K562 (cell line): ENCODE measurements at regions not wholly inside any gene's neighbourhood (a gene's known extent, or its start where the extent isn't known, plus 50 kb on each side); places are given as distances from the start of the nearest gene placed in this dataset.
A peak's percentile ranks its signal among the peaks of the same experiment; 100 is the strongest.

ENCODE experiments used
- ARID2 ChIP-seq: fragments of 450-650 bp; IDR thresholded peaks from 2 replicates; pipeline ENCODE4 v1.6.1; 2017; ENCODE audit warnings: antibody characterized with exemption, mild to moderate bottlenecking
- GTF2A2 ChIP-seq: IDR thresholded peaks from 2 replicates; pipeline ENCODE4 v1.6.1; 2016; ENCODE audit warnings: mild to moderate bottlenecking, missing genetic modification characterization, missing compliant biosample characterization
- KHSRP ChIP-seq: fragments of 450-650 bp; IDR thresholded peaks from 2 replicates; pipeline ENCODE4 v1.6.1; 2017
- NCOA2 ChIP-seq, 2 experiments: fragments of 450-650 bp; IDR thresholded peaks; 2 replicates each; pipeline ENCODE4 v1.6.1; 2018; ENCODE audit warnings: mild to moderate bottlenecking in 2 of 2, moderate library complexity in 1 of 2; ENCODE audit not compliant: partially characterized antibody in 2 of 2
- OTX1 ChIP-seq: fragments of 450-650 bp; formaldehyde crosslinking; IDR thresholded peaks from 2 replicates; pipeline ENCODE4 v1.4.0; 2022; ENCODE audit warnings: mild to moderate bottlenecking
- RBBP5 ChIP-seq: fragments of 200-600 bp; sonication (generic); IDR thresholded peaks from 2 replicates; pipeline ENCODE4 v1.6.1; 2012; ENCODE audit warnings: borderline replicate concordance, mild to moderate bottlenecking, low read length, control low read depth, inconsistent platforms; ENCODE audit not compliant: insufficient read depth, poor library complexity, severe bottlenecking
- SMARCA4 ChIP-seq: fragments of 450-650 bp; IDR thresholded peaks from 2 replicates; pipeline ENCODE4 v1.6.1; 2016
- SP2 ChIP-seq: IDR thresholded peaks from 2 replicates; pipeline ENCODE4 v1.6.1; 2011; ENCODE audit warnings: mild to moderate bottlenecking, low read depth, low read length, moderate library complexity; ENCODE audit not compliant: poor library complexity, severe bottlenecking; ENCODE audit errors: extremely low read depth
- ZNF232 ChIP-seq: sonication (generic); formaldehyde crosslinking; IDR thresholded peaks from 2 replicates; pipeline ENCODE4 v1.8.0; 2022; ENCODE audit warnings: mild to moderate bottlenecking, missing genetic modification reagents
- ZNF668 ChIP-seq: fragments of 250-450 bp; sonication (Bioruptor Pico); IDR thresholded peaks from 2 replicates; pipeline ENCODE4 v1.8.0; 2022; ENCODE audit warnings: mild to moderate bottlenecking, inconsistent platforms
- TF ChIP-seq, protein P1 (sequence below): fragments of 450-650 bp; IDR thresholded peaks from 2 replicates; pipeline ENCODE4 v1.6.1; 2016; ENCODE audit warnings: mild to moderate bottlenecking
- TF ChIP-seq, protein P2 (sequence below), 3 experiments: fragments of 200-800 bp in 1 of 3; fragments of 250-450 bp in 1 of 3; fragments of 450-650 bp in 1 of 3; sonication (Bioruptor Pico) in 1 of 3; sonication (Bioruptor generic) in 1 of 3; formaldehyde crosslinking in 1 of 3; IDR thresholded peaks; 2 replicates each; pipeline versions ENCODE4 v1.6.1 to v1.8.0; 2016 to 2022; ENCODE audit warnings: mild to moderate bottlenecking in 2 of 3, missing genetic modification characterization in 2 of 3, missing compliant biosample characterization in 1 of 3, moderate library complexity in 1 of 3
- TF ChIP-seq, protein P3 (sequence below): fragments of 250-450 bp; sonication (Bioruptor Pico); IDR thresholded peaks from 2 replicates; pipeline ENCODE4 v1.4.0; 2020; ENCODE audit warnings: mild to moderate bottlenecking, moderate library complexity
- TF ChIP-seq, protein P4 (sequence below), 3 experiments: IDR thresholded peaks in 2 of 3; conservative IDR thresholded peaks in 1 of 3; 2 replicates each; pipeline ENCODE4 v1.5.1; 2011 to 2012; ENCODE audit warnings: low read length in 3 of 3, mild to moderate bottlenecking in 3 of 3, control low read depth in 2 of 3, improper control_type of control experiment in 1 of 3, inconsistent platforms in 1 of 3, low read depth in 1 of 3, mixed read lengths in 1 of 3, moderate library complexity in 1 of 3; ENCODE audit not compliant: insufficient read depth in 2 of 3

DNA sequence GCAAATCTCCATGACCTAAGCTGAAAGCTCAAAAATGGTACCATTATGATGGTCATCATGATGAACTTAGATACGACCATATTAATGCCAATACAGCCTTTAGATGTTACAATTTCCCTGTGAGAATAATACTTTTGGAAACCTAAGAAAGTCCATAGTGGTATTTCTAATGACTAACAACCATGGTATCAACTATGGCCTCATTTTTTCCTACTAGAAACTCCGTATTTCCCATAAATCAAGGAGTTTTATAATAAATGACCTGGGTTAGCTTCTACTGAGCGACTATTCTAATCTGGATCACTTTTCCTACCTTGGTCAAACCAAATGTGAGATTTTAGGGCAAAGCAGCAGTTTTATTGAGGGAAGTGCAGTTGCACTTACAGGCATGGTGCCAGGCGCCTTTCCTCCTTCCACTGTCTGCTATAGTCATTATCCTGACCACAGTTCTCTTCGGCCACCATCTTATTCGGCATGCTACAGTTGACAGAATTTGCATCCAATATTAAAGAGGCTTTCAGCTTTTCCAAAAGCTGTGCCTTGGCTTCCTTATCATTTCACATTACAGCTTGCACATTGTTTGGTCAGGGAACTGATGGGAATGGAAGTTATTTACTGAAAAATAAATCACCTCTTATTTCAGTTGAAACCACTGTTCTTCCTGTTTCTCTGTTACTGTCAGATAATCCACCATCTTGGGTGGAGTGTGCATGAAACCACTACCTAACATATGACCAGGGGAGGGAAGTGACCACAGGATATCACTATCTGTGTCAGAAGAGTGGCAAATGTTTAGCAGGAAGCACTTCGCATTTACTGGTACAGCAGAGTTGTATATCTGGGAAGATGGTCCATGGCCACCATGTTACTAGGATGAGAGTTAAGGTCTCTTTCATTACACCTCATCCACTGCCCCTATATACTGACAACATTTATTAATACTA, 74.5 kb upstream of the PICALM start (continued):
- TF ChIP-seq NCOA2 (IDR thresholded peaks at IDR 0.05; ENCODE audit: partially characterized antibody in 2 of 2) = peak in 1 of 2 experiments; percentile 55
- no peak for TF ChIP-seq ZNF232
- peak; percentile 93 for TF ChIP-seq SMARCA4
- TF ChIP-seq ZNF668 (CRISPR knock-in tag) = peak; percentile 71; the same call in 1 of the 2 replicates
- TF ChIP-seq, protein P1, sequence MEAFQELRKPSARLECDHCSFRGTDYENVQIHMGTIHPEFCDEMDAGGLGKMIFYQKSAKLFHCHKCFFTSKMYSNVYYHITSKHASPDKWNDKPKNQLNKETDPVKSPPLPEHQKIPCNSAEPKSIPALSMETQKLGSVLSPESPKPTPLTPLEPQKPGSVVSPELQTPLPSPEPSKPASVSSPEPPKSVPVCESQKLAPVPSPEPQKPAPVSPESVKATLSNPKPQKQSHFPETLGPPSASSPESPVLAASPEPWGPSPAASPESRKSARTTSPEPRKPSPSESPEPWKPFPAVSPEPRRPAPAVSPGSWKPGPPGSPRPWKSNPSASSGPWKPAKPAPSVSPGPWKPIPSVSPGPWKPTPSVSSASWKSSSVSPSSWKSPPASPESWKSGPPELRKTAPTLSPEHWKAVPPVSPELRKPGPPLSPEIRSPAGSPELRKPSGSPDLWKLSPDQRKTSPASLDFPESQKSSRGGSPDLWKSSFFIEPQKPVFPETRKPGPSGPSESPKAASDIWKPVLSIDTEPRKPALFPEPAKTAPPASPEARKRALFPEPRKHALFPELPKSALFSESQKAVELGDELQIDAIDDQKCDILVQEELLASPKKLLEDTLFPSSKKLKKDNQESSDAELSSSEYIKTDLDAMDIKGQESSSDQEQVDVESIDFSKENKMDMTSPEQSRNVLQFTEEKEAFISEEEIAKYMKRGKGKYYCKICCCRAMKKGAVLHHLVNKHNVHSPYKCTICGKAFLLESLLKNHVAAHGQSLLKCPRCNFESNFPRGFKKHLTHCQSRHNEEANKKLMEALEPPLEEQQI = no peak; the same call in 1 of the 2 replicates
- TF ChIP-seq KHSRP = 0 out of 2 replicates have a peak, but pooled peaks have one; percentile 14
- TF ChIP-seq ARID2 = no peak
- TF ChIP-seq, protein P2, sequence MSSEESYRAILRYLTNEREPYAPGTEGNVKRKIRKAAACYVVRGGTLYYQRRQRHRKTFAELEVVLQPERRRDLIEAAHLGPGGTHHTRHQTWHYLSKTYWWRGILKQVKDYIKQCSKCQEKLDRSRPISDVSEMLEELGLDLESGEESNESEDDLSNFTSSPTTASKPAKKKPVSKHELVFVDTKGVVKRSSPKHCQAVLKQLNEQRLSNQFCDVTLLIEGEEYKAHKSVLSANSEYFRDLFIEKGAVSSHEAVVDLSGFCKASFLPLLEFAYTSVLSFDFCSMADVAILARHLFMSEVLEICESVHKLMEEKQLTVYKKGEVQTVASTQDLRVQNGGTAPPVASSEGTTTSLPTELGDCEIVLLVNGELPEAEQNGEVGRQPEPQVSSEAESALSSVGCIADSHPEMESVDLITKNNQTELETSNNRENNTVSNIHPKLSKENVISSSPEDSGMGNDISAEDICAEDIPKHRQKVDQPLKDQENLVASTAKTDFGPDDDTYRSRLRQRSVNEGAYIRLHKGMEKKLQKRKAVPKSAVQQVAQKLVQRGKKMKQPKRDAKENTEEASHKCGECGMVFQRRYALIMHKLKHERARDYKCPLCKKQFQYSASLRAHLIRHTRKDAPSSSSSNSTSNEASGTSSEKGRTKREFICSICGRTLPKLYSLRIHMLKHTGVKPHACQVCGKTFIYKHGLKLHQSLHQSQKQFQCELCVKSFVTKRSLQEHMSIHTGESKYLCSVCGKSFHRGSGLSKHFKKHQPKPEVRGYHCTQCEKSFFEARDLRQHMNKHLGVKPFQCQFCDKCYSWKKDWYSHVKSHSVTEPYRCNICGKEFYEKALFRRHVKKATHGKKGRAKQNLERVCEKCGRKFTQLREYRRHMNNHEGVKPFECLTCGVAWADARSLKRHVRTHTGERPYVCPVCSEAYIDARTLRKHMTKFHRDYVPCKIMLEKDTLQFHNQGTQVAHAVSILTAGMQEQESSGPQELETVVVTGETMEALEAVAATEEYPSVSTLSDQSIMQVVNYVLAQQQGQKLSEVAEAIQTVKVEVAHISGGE (CRISPR knock-in tag; IDR thresholded peaks at IDR 0.05) = peak in 1 of 3 experiments; percentile 73; a peak in 1 of 6 replicates
- TF ChIP-seq SP2 = no peak
- TF ChIP-seq RBBP5 = peak; percentile 14
- no peak for TF ChIP-seq OTX1
- TF ChIP-seq, protein P3, sequence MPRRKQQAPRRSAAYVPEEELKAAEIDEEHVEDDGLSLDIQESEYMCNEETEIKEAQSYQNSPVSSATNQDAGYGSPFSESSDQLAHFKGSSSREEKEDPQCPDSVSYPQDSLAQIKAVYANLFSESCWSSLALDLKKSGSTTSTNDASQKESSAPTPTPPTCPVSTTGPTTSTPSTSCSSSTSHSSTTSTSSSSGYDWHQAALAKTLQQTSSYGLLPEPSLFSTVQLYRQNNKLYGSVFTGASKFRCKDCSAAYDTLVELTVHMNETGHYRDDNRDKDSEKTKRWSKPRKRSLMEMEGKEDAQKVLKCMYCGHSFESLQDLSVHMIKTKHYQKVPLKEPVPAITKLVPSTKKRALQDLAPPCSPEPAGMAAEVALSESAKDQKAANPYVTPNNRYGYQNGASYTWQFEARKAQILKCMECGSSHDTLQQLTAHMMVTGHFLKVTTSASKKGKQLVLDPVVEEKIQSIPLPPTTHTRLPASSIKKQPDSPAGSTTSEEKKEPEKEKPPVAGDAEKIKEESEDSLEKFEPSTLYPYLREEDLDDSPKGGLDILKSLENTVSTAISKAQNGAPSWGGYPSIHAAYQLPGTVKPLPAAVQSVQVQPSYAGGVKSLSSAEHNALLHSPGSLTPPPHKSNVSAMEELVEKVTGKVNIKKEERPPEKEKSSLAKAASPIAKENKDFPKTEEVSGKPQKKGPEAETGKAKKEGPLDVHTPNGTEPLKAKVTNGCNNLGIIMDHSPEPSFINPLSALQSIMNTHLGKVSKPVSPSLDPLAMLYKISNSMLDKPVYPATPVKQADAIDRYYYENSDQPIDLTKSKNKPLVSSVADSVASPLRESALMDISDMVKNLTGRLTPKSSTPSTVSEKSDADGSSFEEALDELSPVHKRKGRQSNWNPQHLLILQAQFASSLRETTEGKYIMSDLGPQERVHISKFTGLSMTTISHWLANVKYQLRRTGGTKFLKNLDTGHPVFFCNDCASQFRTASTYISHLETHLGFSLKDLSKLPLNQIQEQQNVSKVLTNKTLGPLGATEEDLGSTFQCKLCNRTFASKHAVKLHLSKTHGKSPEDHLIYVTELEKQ (CRISPR knock-in tag) = 0 out of 2 replicates have a peak, but pooled peaks have one; percentile 8
- TF ChIP-seq, protein P4, sequence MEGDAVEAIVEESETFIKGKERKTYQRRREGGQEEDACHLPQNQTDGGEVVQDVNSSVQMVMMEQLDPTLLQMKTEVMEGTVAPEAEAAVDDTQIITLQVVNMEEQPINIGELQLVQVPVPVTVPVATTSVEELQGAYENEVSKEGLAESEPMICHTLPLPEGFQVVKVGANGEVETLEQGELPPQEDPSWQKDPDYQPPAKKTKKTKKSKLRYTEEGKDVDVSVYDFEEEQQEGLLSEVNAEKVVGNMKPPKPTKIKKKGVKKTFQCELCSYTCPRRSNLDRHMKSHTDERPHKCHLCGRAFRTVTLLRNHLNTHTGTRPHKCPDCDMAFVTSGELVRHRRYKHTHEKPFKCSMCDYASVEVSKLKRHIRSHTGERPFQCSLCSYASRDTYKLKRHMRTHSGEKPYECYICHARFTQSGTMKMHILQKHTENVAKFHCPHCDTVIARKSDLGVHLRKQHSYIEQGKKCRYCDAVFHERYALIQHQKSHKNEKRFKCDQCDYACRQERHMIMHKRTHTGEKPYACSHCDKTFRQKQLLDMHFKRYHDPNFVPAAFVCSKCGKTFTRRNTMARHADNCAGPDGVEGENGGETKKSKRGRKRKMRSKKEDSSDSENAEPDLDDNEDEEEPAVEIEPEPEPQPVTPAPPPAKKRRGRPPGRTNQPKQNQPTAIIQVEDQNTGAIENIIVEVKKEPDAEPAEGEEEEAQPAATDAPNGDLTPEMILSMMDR (IDR thresholded peaks at IDR 0.05 in 2 of 3, conservative IDR thresholded peaks at IDR 0.05 in 1 of 3; ENCODE audit: insufficient read depth in 2 of 3, low read depth in 1 of 3, low read length in 3 of 3) = no peak
- 0 out of 2 replicates have a peak, but pooled peaks have one; percentile 8 for TF ChIP-seq GTF2A2 (tag)
